GM12874 (cell line): ENCODE measurements at regions not wholly inside any gene's neighbourhood (a gene's known extent, or its start where the extent isn't known, plus 50 kb on each side); places are given as distances from the start of the nearest gene placed in this dataset.

Source experiments
- TF ChIP-seq, protein P1 (sequence below): IDR thresholded peaks from 2 replicates; pipeline ENCODE4 v1.5.1; 2011; ENCODE audit warnings: low read depth, mild to moderate bottlenecking, control low read depth, low read length, moderate library complexity; ENCODE audit not compliant: insufficient read depth

DNA sequence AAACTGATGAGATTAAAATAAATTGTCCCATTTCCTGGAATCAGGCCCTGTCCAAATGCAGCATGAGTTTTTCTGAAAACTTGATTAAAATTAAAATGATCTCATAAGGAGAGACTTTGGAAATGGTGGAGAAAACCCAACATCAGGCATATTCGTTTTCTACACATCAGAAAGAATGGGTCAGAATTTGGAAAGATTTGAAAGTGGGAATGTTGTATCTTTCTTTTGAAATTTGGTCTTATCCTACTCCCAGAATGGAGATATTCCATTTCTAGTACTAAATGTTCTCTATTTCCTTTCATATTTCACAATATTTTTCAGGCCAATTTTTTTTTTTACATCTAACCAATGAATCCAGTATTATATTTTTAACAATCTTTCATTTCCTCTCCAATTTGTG, 223.9 kb upstream of the RXFP2 start:
- TF ChIP-seq, protein P1, sequence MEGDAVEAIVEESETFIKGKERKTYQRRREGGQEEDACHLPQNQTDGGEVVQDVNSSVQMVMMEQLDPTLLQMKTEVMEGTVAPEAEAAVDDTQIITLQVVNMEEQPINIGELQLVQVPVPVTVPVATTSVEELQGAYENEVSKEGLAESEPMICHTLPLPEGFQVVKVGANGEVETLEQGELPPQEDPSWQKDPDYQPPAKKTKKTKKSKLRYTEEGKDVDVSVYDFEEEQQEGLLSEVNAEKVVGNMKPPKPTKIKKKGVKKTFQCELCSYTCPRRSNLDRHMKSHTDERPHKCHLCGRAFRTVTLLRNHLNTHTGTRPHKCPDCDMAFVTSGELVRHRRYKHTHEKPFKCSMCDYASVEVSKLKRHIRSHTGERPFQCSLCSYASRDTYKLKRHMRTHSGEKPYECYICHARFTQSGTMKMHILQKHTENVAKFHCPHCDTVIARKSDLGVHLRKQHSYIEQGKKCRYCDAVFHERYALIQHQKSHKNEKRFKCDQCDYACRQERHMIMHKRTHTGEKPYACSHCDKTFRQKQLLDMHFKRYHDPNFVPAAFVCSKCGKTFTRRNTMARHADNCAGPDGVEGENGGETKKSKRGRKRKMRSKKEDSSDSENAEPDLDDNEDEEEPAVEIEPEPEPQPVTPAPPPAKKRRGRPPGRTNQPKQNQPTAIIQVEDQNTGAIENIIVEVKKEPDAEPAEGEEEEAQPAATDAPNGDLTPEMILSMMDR: no peak

DNA sequence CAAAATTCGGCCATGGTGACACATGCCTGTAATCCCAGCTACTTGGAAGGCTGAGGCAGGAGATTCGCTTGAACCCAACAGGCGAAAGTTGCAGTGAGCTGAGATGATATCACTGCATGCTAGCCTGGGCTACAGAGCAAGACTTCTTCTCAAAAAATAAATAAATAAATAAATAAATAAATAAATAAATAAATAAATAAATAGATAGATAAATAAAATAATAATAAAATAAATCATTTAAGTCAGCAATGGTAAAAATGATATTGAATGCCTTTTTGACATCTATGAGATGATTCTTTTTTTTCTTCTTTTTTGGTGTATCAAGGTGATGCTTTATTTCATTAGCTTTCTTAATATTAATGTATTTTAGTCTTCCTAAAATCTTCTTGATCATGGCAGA, 221.7 kb upstream of the RXFP2 start:
- TF ChIP-seq, protein P1: no peak

DNA sequence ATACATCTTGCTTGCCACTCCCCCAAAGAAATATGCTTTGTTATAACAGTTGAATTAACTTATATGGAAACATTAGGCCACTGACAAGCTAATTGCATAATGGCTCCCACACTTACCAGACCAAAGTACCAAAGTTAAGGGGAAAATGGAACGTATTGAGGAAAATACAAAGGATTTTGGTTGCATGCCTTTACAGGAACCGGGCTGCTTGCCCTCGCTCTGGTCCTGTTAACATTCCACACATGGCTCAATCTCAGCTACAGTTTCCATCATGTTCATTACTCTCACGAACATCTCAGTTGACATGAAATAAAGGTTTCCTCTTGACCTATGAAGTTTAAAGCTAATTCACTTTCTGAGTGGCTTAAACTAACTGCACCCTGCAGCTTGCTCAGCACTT, 220.7 kb upstream of the RXFP2 start:
- TF ChIP-seq, protein P1: no peak

DNA sequence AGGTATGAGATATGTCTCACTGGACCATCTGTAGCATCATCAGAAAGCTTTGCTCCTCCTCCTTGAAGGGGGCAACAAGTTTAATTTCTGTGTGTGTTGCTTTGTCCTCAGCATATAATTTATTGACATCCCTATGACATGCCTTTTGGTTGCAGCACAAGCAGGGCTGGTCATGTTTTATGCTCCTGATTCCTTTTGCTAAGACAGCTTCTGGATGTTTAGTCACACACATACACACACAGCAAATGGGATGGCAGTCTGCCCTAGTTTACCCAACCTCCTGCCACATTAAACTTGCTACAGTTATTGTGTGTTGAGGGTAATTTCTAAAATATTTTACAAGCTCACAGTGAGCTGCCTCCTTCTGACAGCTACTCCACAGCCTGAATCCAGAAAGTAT, 217.9 kb upstream of the RXFP2 start:
- TF ChIP-seq, protein P1: no peak

DNA sequence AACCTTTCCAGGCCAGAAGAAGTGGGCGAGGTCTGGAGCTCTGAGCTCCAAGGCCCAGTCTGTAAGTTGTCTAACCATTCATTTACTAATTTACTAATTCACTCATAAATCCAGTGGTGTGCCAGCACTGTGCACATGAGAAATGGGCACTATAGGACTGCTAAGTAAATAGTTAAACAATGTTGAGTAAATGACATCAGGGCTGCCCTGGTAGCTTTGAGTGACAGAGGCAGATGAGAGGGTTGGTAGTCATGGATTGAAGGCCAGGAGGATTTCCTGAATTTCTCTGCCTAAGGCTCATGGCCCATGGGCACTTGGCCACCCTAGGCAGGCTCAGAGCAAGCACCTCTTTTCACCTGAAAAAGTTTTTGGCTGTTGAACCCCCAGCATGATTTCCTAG, 216.9 kb upstream of the RXFP2 start:
- TF ChIP-seq, protein P1: no peak

DNA sequence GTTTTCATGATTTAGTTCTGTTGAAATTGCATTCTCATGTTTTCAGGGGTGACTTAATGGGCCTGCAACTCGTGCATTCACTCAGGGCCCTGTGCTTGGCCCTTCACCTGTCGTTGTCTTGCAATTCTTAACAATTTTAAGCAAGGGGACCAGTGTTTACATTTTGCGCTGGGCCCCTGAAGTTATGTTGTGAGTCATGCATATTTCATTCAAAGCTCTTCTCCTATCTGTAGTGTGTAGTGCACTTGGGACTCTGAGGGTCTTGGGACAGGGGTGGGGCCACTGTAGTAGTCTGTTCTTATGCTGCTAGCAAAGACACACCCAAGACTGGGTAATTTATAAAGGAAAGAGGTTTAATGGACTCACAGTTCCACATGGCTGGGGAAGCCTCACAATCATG, 211.2 kb upstream of the RXFP2 start:
- TF ChIP-seq, protein P1: no peak

DNA sequence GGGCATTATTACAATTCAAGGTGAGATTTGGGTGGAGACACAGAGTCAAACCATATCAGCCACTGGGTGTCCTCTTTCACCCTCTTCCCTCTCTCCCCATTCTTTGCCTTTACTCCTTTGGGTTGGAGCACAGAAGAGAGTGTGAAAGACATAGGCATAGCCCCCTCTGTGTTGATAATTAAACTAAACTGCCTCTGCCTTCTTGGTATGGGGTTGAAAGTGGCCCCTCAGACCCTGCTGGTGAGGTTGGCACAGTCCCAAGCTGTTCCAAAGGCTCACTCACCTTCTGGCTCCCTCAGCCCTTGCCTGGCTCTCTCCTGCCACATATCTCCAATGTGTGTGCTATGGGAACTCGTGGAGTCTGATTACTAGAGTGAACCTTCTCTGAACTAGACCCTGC, 210.6 kb upstream of the RXFP2 start:
- TF ChIP-seq, protein P1: no peak

DNA sequence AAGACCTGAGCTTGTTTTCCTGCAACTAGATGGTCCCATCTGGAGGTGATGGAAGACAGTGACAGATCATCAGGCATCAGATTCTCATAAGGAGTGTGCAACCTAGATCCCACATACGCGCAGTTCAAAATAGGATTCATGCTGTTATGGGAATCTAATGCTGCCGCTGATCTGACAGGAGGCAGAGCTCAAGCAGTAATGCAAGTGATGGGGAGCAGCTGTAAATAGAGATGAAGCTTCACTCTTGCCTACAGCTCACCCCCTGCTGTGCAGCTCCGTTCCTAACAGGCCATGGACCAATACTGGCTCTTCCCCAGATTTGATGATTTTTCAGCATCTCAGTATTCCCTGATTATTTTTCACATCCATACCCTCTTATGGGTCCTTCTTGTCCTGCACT, 208.4 kb upstream of the RXFP2 start:
- TF ChIP-seq, protein P1: no peak
